Fibroblast of mammary gland (primary cell): ENCODE measurements at regions not wholly inside any gene's neighbourhood (a gene's known extent, or its start where the extent isn't known, plus 50 kb on each side); places are given as distances from the start of the nearest gene placed in this dataset.

ENCODE experiments used
- DNase-seq: peaks from one replicate; pipeline ENCODE4 v3.0.0-alpha.2; 2010; ENCODE audit warnings: low read depth
- H3K4me3 ChIP-seq: 2 replicates; pipeline ENCODE4 v1.5.1; 2011; ENCODE audit warnings: low read depth, mild to moderate bottlenecking, low read length, moderate library complexity; ENCODE audit not compliant: control insufficient read depth
- CTCF ChIP-seq: conservative IDR thresholded peaks from 2 replicates; pipeline ENCODE4 v1.5.1; 2011; ENCODE audit warnings: low read depth, low read length, inconsistent platforms; ENCODE audit not compliant: control insufficient read depth, insufficient read depth

- no peak for TF ChIP-seq CTCF
- no peak overlapping the region for H3K4me3 ChIP-seq
- no peak for DNase-seq
These were observed 87.1 kb upstream of the IKZF1 start for GRCh38 chr7:50217401-50217800.

GRCh38 chr7:50216626-50217025 is 87.9 kb upstream of the IKZF1 start:
- DNase-seq: no peak
- H3K4me3 ChIP-seq: no peak overlapping the region
- TF ChIP-seq CTCF: no peak

GRCh38 chr7:50214771-50215170 is 89.7 kb upstream of the IKZF1 start:
- DNase-seq: no peak
- no peak overlapping the region for H3K4me3 ChIP-seq
- no peak for TF ChIP-seq CTCF

- H3K4me3 ChIP-seq: no peak overlapping the region
- DNase-seq: no peak
- no peak for TF ChIP-seq CTCF
These were observed 90.3 kb upstream of the IKZF1 start for GRCh38 chr7:50214126-50214670.

- H3K4me3 ChIP-seq: no peak overlapping the region
- no peak for TF ChIP-seq CTCF
These were observed 90.9 kb upstream of the IKZF1 start for GRCh38 chr7:50213622-50214017.

GRCh38 chr7:50212666-50213621 is 91.6 kb upstream of the IKZF1 start:
- TF ChIP-seq CTCF: no peak
- H3K4me3 ChIP-seq: no peak overlapping the region
- no peak for DNase-seq

More at GRCh38 chr7:50213622-50214017, 90.9 kb upstream of the IKZF1 start:
- DNase-seq: no peak
